ENCODE measurements at regions not wholly inside any gene's neighbourhood (a gene's known extent, or its start where the extent isn't known, plus 50 kb on each side); places are given as distances from the start of the nearest gene placed in this dataset.

- Histone ChIP-seq H3K4me1 (ENCODE audit: control insufficient read depth in 1 of 2, insufficient read depth in 2 of 2, low read length in 2 of 2) (peaks cover 0 to 2% of the 10 kb centered on the region in 2 donors), H3K27ac (ENCODE audit: low read length) (no peak overlapping the region), H3K4me3 (ENCODE audit: low read depth in 1 of 2, low read length in 2 of 2) (no peak overlapping the region), H3K36me3 (ENCODE audit: control insufficient read depth in 1 of 2, insufficient read depth in 2 of 2, low read length in 2 of 2) (no peaks in the 10 kb centered on the region), H3K27me3 (ENCODE audit: low read depth, low read length) (peaks cover 10% of the 10 kb centered on the region), H3K9me3 (ENCODE audit: control insufficient read depth in 1 of 2, low read length in 2 of 2) (no peaks in the 10 kb centered on the region)
Measured at GRCh38 chr1:34648501-34648900, 106.3 kb upstream of the GJB5 start.

- no peaks in the 10 kb centered on the region for H3K9me3 ChIP-seq (ENCODE audit: control insufficient read depth in 1 of 2, low read length in 2 of 2)
- no peak overlapping the region for H3K27ac ChIP-seq (ENCODE audit: low read length)
- peaks cover 9% of the 10 kb centered on the region for H3K27me3 ChIP-seq (ENCODE audit: low read depth, low read length)
- H3K4me3 ChIP-seq (ENCODE audit: low read depth in 1 of 2, low read length in 2 of 2): no peak overlapping the region
- H3K4me1 ChIP-seq (ENCODE audit: control insufficient read depth in 1 of 2, insufficient read depth in 2 of 2, low read length in 2 of 2): peaks cover 0 to 15% of the 10 kb centered on the region in 2 donors
- no peaks in the 10 kb centered on the region for H3K36me3 ChIP-seq (ENCODE audit: control insufficient read depth in 1 of 2, insufficient read depth in 2 of 2, low read length in 2 of 2)
Measured at GRCh38 chr1:34650090-34650489, 104.8 kb upstream of the GJB5 start.

GRCh38 chr1:34650800-34651199 is 104.0 kb upstream of the GJB5 start:
- Histone ChIP-seq H3K36me3 (ENCODE audit: control insufficient read depth in 1 of 2, insufficient read depth in 2 of 2, low read length in 2 of 2) (no peaks in the 10 kb centered on the region), H3K4me1 (ENCODE audit: control insufficient read depth in 1 of 2, insufficient read depth in 2 of 2, low read length in 2 of 2) (peaks cover 0 to 15% of the 10 kb centered on the region in 2 donors), H3K27ac (ENCODE audit: low read length) (no peak overlapping the region), H3K9me3 (ENCODE audit: control insufficient read depth in 1 of 2, low read length in 2 of 2) (no peaks in the 10 kb centered on the region), H3K4me3 (ENCODE audit: low read depth in 1 of 2, low read length in 2 of 2) (no peak overlapping the region), H3K27me3 (ENCODE audit: low read depth, low read length) (peaks cover 5% of the 10 kb centered on the region)

- peaks cover 0 to 22% of the 10 kb centered on the region in 2 donors for H3K4me1 ChIP-seq (ENCODE audit: control insufficient read depth in 1 of 2, insufficient read depth in 2 of 2, low read length in 2 of 2)
- no peaks in the 10 kb centered on the region for H3K9me3 ChIP-seq (ENCODE audit: control insufficient read depth in 1 of 2, low read length in 2 of 2)
- no peaks in the 10 kb centered on the region for H3K36me3 ChIP-seq (ENCODE audit: control insufficient read depth in 1 of 2, insufficient read depth in 2 of 2, low read length in 2 of 2)
- H3K4me3 ChIP-seq (ENCODE audit: low read depth in 1 of 2, low read length in 2 of 2): no peak overlapping the region
- H3K27me3 ChIP-seq (ENCODE audit: low read depth, low read length): peaks cover 5% of the 10 kb centered on the region
- no peak overlapping the region for H3K27ac ChIP-seq (ENCODE audit: low read length)
Measured at GRCh38 chr1:34653110-34653509, 101.7 kb upstream of the GJB5 start.

GRCh38 chr1:34655206-34655874 is 99.5 kb upstream of the GJB5 start:
- no peaks in the 10 kb centered on the region for H3K9me3 ChIP-seq (ENCODE audit: control insufficient read depth in 1 of 2, low read length in 2 of 2)
- no peak overlapping the region for H3K27ac ChIP-seq (ENCODE audit: low read length)
- H3K36me3 ChIP-seq (ENCODE audit: control insufficient read depth in 1 of 2, insufficient read depth in 2 of 2, low read length in 2 of 2): no peaks in the 10 kb centered on the region
- H3K4me1 ChIP-seq (ENCODE audit: control insufficient read depth in 1 of 2, insufficient read depth in 2 of 2, low read length in 2 of 2): peaks cover 0 to 32% of the 10 kb centered on the region in 2 donors
- peaks cover 5% of the 10 kb centered on the region for H3K27me3 ChIP-seq (ENCODE audit: low read depth, low read length)
- H3K4me3 ChIP-seq (ENCODE audit: low read depth in 1 of 2, low read length in 2 of 2): no peak overlapping the region

- Histone ChIP-seq H3K9me3 (ENCODE audit: control insufficient read depth in 1 of 2, low read length in 2 of 2) (no peaks in the 10 kb centered on the region), H3K4me3 (ENCODE audit: low read depth in 1 of 2, low read length in 2 of 2) (no peak overlapping the region), H3K27me3 (ENCODE audit: low read depth, low read length) (peaks cover 5% of the 10 kb centered on the region), H3K27ac (ENCODE audit: low read length) (no peak overlapping the region), H3K4me1 (ENCODE audit: control insufficient read depth in 1 of 2, insufficient read depth in 2 of 2, low read length in 2 of 2) (peaks cover 0 to 32% of the 10 kb centered on the region in 2 donors), H3K36me3 (ENCODE audit: control insufficient read depth in 1 of 2, insufficient read depth in 2 of 2, low read length in 2 of 2) (no peaks in the 10 kb centered on the region)
Measured at GRCh38 chr1:34655875-34656240, 99.0 kb upstream of the GJB5 start.

- H3K27ac ChIP-seq (ENCODE audit: low read length): no peak overlapping the region
- H3K36me3 ChIP-seq (ENCODE audit: control insufficient read depth in 1 of 2, insufficient read depth in 2 of 2, low read length in 2 of 2): no peaks in the 10 kb centered on the region
- H3K27me3 ChIP-seq (ENCODE audit: low read depth, low read length): peaks cover 5% of the 10 kb centered on the region
- peaks cover 0 to 32% of the 10 kb centered on the region in 2 donors for H3K4me1 ChIP-seq (ENCODE audit: control insufficient read depth in 1 of 2, insufficient read depth in 2 of 2, low read length in 2 of 2)
- H3K9me3 ChIP-seq (ENCODE audit: control insufficient read depth in 1 of 2, low read length in 2 of 2): no peaks in the 10 kb centered on the region
- H3K4me3 ChIP-seq (ENCODE audit: low read depth in 1 of 2, low read length in 2 of 2): no peak overlapping the region
Measured at GRCh38 chr1:34656299-34656698, 98.5 kb upstream of the GJB5 start.

GRCh38 chr1:34656731-34657130 is 98.1 kb upstream of the GJB5 start:
- Histone ChIP-seq H3K27ac (ENCODE audit: low read length) (no peak overlapping the region), H3K4me3 (ENCODE audit: low read depth in 1 of 2, low read length in 2 of 2) (no peak overlapping the region), H3K4me1 (ENCODE audit: control insufficient read depth in 1 of 2, insufficient read depth in 2 of 2, low read length in 2 of 2) (peaks cover 0 to 32% of the 10 kb centered on the region in 2 donors), H3K36me3 (ENCODE audit: control insufficient read depth in 1 of 2, insufficient read depth in 2 of 2, low read length in 2 of 2) (no peaks in the 10 kb centered on the region), H3K9me3 (ENCODE audit: control insufficient read depth in 1 of 2, low read length in 2 of 2) (no peaks in the 10 kb centered on the region), H3K27me3 (ENCODE audit: low read depth, low read length) (peaks cover 5% of the 10 kb centered on the region)

- Histone ChIP-seq H3K36me3 (ENCODE audit: control insufficient read depth in 1 of 2, insufficient read depth in 2 of 2, low read length in 2 of 2) (no peaks in the 10 kb centered on the region), H3K27me3 (ENCODE audit: low read depth, low read length) (peaks cover 5% of the 10 kb centered on the region), H3K27ac (ENCODE audit: low read length) (no peak overlapping the region), H3K9me3 (ENCODE audit: control insufficient read depth in 1 of 2, low read length in 2 of 2) (no peaks in the 10 kb centered on the region), H3K4me3 (ENCODE audit: low read depth in 1 of 2, low read length in 2 of 2) (no peak overlapping the region), H3K4me1 (ENCODE audit: control insufficient read depth in 1 of 2, insufficient read depth in 2 of 2, low read length in 2 of 2) (peaks cover 0 to 32% of the 10 kb centered on the region in 2 donors)
Measured at GRCh38 chr1:34657266-34657665, 97.6 kb upstream of the GJB5 start.

- Histone ChIP-seq H3K36me3 (ENCODE audit: control insufficient read depth in 1 of 2, insufficient read depth in 2 of 2, low read length in 2 of 2) (no peaks in the 10 kb centered on the region), H3K27ac (ENCODE audit: low read length) (no peak overlapping the region), H3K4me1 (ENCODE audit: control insufficient read depth in 1 of 2, insufficient read depth in 2 of 2, low read length in 2 of 2) (peaks cover 0 to 32% of the 10 kb centered on the region in 2 donors), H3K9me3 (ENCODE audit: control insufficient read depth in 1 of 2, low read length in 2 of 2) (no peaks in the 10 kb centered on the region), H3K27me3 (ENCODE audit: low read depth, low read length) (peaks cover 5% of the 10 kb centered on the region), H3K4me3 (ENCODE audit: low read depth in 1 of 2, low read length in 2 of 2) (no peak overlapping the region)
Measured at GRCh38 chr1:34657849-34658248, 97.0 kb upstream of the GJB5 start.

GRCh38 chr1:34663031-34663430 is 91.8 kb upstream of the GJB5 start:
- no peak overlapping the region for H3K27ac ChIP-seq (ENCODE audit: low read length)
- H3K27me3 ChIP-seq (ENCODE audit: low read depth, low read length): no peaks in the 10 kb centered on the region
- no peak overlapping the region for H3K4me3 ChIP-seq (ENCODE audit: low read depth in 1 of 2, low read length in 2 of 2)
- no peaks in the 10 kb centered on the region for H3K9me3 ChIP-seq (ENCODE audit: control insufficient read depth in 1 of 2, low read length in 2 of 2)
- no peaks in the 10 kb centered on the region for H3K36me3 ChIP-seq (ENCODE audit: control insufficient read depth in 1 of 2, insufficient read depth in 2 of 2, low read length in 2 of 2)
- H3K4me1 ChIP-seq (ENCODE audit: control insufficient read depth in 1 of 2, insufficient read depth in 2 of 2, low read length in 2 of 2): peaks cover 0 to 20% of the 10 kb centered on the region in 2 donors

GRCh38 chr1:34668063-34668462 is 86.8 kb upstream of the GJB5 start:
- H3K4me3 ChIP-seq (ENCODE audit: low read depth in 1 of 2, low read length in 2 of 2): no peak overlapping the region
- H3K27ac ChIP-seq (ENCODE audit: low read length): no peak overlapping the region
- H3K27me3 ChIP-seq (ENCODE audit: low read depth, low read length): no peaks in the 10 kb centered on the region
- H3K4me1 ChIP-seq (ENCODE audit: control insufficient read depth in 1 of 2, insufficient read depth in 2 of 2, low read length in 2 of 2): peaks cover 0 to 10% of the 10 kb centered on the region in 2 donors
- H3K9me3 ChIP-seq (ENCODE audit: control insufficient read depth in 1 of 2, low read length in 2 of 2): no peaks in the 10 kb centered on the region
- H3K36me3 ChIP-seq (ENCODE audit: control insufficient read depth in 1 of 2, insufficient read depth in 2 of 2, low read length in 2 of 2): no peaks in the 10 kb centered on the region
